HG02642 (cell line): ENCODE measurements at regions not wholly inside any gene's neighbourhood (a gene's known extent, or its start where the extent isn't known, plus 50 kb on each side); places are given as distances from the start of the nearest gene placed in this dataset.

ENCODE experiments used
- ATAC-seq: cut with Tn5 transposase; IDR thresholded peaks from one replicate; pipeline ENCODE4 v1.9.1; 2021; ENCODE audit warnings: mild to moderate bottlenecking; ENCODE audit not compliant: unreplicated experiment, poor library complexity

DNA sequence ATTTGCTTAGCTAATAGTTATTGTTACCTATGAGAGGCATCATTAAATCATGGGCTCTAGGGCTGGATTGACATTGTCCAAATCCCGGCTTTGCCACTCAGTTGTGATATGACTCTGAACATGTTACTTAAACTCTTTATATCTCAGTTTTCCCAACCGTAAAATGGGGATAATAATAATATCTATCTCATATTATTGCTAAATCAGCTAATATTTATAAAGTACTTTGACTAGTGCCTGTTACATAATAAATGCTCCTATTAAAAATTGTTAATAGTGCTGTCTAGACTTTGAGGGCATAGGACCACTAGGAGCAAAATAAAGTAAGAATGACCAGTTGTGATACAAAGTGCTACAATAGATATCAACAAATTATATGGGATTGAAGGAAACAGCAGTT, 376.3 kb upstream of the FIGN start:
- no peak for ATAC-seq

DNA sequence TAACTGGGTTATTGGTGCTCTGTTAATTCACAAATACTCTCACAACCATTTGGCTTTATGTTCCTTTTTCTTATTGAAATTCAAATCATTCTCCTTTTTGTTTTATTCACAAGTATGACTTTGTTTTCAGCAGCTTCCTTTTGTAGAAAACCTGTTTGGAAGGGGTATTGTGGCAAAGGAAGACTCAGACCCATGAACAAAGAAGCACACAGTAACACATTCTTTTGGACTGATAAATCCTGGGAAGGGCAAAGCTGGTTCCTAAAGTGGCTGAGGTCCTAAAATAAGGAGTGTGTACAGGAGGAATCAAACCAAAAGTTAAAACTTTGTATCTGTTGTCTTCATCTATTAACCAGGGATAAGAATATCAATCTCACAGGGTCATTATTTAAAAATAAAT, 374.7 kb upstream of the FIGN start:
- ATAC-seq = no peak

DNA sequence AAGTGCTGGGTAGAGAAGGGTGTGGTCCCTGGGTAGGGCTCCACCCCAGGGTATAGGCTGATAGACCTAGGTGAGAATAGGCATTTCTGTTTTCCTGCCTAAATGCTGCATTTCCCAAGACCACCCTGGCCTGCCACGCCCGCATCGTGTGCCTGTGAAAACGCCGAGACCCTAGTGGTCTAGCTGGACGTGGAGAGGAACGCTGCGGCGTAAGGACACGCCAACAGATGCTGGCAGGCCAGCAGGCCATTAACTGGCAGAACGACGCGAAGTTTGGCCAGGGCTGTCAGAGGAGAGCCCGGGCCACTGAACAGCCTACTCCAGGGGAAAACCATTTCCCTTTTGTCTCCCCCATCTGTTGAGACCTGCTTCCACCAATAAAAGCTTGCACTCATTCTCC, 373.2 kb upstream of the FIGN start:
- no peak for ATAC-seq

DNA sequence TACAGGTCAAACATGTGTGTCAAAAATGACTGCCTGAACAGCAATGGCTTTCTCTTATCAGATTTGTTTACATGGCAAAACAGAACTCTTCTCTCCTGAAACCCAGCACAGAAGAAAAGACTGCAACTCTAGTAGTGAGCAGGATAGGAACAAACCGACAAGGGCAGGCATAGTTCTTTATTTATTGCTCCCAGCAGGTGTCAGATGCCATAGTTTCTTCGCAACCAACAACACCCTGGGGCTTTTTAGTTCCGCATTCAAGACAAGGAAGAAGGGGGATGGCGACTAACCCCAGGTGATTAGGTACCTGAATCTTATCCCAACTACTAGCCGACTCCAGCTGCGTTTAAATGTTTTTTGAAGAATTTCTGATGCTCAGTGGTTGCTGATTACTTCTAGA, 367.5 kb upstream of the FIGN start:
- no peak for ATAC-seq

DNA sequence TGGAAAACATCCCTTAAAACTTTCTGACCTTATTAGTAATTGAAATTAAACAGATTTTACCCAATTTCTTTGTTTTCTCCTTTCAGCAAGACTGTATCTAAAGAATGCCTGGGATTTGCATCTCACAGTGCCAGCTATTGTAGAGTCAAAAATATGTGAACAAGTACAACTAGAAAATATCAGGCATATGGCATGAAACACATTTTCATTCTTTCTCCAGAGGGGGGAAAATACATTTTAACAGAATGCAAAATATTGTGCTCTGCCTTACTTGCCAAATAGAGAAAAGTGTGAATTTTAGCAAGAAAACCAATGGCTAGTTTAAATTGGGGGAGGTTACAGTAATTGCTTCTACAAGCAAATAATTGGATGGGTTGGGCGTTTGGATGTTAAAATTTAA, 366.6 kb upstream of the FIGN start:
- no peak for ATAC-seq

DNA sequence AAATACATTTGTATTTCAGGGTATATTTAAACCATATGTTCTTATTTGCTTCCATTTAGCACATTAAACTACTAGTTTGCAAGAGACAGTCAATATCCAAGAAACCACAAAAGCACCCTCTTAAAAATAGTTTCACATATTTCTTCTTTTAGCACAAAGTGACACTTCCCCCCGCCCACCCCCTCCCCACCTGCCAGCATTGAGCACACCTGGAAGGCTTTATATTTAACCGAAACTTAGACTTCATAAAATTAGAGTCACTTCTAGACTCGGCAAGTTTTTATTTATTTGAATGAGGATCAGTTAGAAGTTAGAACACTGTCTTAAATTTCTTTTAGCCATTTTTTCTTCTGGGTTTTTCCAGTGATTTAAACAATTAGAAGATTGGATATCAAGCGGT, 355.9 kb upstream of the FIGN start:
- no peak for ATAC-seq

DNA sequence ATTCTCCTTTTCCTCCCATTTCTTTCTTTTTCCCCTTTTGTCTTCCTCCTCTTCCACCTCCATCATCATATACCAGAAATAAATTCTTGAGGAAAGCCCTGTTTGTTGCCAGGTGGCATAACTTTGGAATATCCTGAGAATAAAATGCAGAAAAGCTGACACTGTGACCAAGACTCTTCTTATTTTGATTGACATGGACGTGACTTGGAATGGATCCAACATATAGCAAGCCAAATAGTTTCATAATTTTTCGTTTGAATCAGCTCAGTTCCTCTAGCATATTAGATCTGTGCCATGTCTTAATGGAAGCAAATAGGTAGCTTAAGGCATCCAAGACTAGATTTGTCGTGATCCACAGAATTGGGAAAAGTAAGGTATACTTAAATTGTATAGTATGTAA, 354.7 kb upstream of the FIGN start:
- ATAC-seq = no peak

DNA sequence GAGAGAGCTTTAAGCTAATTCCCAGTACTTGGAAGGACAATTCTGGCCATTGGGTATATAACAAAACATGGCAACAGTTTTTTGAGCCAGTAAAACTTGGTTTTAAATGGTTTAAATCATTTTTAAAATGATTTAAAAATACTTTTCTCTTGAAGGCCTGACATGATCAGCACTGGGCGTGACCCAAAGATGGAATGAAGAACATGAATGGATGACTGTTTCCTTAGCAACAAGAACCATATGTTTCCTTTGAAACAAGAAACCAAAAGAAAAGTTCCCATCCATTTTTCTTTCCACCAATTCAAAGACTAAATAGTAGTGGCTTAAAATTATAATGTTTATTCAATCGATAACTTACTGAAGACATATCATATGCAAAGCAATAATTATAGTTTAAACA, 348.3 kb upstream of the FIGN start:
- ATAC-seq = no peak

DNA sequence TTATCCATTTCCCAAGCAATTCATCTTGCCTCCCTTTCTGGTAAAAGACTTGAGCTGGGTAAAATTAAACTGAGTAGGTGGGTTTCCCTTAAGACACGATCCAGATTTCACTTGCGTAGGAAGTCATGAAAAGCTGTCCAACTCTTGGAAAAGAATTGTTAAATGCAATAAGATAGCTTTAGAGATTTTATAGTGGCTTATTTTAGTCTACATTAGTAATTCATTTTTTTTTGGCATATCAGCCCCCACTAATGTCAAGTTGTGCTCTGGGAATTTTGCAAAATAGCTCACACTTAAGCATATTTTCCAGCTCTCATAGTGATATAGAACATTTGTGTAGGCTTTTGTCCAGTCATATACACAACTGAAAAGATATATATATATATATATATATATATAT, 344.7 kb upstream of the FIGN start:
- no peak for ATAC-seq

DNA sequence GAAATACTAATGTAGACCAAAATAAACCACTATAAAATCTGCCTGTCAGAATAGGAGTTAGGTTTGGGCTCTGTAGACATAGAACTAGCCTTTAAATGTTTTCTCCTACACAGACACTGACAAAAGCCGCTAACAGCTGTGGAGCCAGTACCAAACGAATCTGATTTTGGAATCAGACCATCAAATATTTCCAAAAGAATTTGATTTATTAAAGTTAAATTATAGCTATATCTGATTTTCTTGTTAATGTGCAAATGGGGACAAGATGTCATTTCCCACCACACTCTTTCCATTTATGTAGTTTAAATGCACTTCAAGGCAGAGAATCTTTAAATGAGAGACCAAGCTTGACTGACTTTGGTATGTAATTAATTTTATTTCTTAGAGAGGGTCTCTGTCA, 343.4 kb upstream of the FIGN start:
- no peak for ATAC-seq

DNA sequence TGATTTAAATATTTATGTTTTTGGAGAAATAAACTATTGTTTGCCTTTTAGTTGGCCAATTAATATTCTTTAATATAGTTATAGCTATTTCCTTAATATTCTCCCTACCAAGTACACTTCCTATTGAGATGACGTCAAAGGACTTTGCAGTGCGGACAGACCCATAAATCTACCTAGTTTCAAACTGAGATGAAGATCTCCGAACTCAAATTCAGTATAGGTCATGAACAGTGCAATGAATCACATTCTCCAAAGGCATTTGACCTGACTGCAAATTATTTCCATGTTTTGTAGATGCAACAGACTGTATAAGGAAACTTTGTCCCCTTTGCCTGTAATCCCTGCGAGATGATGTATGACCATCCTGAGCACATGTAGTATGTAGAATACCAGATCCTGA, 342.6 kb upstream of the FIGN start:
- ATAC-seq = no peak

DNA sequence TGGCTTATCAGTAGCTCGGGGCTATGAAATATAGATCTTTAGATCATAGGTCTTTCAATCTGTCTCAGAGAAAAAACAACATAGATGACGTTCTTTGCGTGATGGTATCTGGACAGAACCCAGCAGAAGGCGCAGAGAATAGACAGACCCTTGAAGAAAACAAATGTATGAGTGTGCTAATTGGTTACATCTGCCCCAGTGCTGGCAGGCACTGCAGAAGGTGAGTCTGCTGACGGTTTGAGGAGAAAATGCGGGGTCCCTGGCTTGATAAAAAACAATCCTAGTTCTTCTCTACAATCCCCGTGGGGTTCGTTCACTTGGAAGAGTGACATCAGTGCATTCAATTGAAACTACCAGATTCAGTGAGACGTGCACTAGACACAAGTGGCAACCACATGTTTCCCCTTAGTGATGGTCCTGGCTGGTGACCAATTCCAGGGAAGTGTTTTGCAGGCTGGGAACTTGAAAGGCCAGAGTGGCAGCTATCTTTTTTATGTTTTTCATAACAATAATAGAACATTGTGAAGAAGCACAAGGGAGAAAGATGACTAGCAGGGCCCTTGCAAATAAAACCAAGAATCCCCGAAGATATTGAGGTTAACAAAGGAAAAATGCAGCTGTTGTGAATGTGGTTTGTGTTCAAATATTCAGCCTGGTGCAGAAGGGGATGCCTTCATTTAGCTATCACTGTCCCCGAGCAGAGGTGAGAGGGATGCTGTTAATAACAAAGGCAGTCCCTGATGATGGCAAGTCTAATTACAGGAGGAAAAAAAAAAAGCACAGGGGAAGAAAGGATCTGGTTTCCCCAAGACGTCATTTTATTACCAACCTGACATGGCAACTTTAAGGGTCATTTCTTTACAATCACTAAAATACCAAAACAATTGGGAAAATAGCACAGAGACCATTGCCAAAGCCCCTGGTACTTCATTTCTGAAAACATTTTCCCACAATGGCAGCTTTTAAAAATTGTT, 337.6 kb upstream of the FIGN start:
- no peak for ATAC-seq

DNA sequence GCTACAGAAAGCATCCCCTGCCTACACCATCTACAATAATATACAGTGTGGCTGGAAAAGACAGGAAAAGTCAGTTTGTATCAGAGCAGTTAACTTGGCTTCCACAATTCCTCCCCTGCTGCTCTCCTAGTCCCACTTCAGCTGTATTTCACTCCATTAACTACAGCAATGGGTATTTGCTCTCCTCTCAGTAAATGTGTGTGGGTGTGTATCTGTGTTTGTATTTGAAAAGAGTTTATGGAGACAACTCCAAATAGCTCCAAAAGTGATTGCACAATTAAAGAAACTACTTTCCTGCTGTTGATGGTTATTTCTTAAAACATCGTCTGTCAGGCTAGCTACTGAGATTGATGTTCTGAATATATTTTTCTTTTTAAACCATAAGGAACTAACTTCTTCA, 333.7 kb upstream of the FIGN start:
- ATAC-seq = no peak

DNA sequence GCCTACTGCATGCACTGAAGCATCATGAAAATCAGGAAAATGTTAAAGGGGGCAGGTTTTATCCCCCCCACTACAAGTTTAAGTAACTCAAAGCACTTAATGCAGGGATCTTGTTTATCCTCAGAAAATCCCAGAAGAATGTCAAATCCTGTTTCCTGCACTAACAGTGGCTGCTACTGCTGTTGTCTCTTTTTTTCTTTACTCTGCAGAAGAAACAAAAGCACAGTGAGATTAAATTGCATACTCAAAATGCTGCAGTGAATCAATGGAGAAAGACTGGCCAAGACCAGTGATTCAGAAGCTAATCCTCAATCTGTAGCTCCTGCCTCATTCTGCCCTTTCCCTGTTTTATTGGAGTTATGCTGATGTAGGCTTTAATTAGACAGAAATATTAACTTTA, 332.3 kb upstream of the FIGN start:
- ATAC-seq = no peak

DNA sequence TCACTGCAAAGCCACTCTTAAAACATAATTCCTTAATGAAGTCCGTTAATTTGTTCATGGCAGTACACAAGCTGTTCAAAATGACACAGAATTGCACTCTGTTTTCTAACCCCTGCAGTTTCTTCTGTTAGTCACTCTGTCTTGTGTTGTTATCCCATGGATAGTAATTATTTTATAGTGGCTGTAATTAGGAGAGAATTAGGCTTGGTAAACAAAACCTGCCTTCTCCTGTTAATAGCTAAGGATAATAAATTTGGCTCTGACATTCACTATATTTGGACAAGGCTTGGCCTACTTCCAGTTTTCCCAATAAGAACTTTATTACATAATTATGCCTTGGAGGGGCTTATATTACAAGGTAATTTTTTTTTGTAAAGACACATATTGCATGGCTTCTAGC, 330.3 kb upstream of the FIGN start:
- ATAC-seq = no peak

DNA sequence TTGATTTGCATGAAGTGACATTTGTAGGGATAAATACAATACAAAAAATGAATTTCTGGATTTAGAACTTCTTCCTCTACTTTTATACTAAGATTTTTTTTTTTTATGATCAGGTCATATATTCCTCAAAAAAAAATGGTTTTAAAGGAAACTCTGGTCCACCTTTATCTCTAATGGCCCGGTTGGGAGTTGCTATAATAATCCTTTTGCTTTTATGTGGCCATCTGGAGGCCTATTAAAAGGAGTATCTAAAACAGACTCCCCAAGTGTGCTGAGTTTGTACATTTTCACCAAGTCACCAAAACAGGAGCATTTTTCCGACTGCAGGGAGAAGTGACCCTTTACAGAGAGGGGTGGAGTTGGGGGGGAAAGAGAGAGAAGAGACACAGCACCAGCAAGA, 329.2 kb upstream of the FIGN start:
- no peak for ATAC-seq

DNA sequence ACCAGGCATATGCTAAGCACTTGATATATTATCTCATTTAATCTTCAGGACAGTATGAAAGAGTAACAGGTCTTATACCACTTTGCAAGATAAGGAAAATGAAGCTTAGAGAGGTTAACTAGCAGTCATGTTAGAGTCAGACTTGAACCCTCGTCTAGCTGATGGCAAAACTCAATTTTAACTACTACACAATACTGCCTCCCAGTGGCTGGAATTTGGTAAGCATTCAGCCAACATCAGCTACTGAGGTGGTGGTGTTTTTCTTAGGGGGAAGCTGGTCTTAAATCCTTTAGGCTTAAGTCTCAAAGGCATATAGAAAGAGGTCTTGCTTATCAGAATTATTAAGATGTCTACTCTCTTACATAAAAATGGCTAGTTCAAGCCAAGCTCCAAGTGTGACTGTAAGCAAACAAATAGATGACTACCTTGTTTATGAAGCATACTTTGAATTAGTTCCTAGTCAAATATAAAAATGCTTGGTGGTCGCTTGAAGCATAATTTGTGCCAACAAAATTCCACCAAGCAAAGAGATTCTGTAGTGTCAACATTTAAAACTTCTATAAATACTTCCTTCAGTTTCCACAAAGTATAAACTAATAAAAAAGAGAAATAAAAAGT, 325.4 kb upstream of the FIGN start:
- peak; percentile 75 for ATAC-seq

DNA sequence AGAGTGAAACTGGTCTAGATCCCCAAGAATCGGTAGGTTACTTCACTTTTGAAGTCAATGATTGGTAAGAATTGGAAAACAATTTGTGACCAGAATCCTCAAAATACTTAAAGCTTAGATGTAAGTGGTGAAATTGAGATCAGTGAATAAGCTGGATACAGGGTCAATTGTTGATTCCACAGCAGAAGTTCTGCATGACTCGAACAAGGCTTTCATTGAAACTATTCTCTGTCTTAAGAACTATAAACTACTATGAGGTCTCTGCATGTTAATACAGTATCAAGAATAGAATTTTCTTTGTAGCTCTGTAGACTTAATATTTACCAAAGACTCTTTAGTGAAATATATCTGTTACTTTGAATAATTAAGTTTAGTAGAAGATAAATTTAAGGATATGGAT, 324.2 kb upstream of the FIGN start:
- no peak for ATAC-seq

DNA sequence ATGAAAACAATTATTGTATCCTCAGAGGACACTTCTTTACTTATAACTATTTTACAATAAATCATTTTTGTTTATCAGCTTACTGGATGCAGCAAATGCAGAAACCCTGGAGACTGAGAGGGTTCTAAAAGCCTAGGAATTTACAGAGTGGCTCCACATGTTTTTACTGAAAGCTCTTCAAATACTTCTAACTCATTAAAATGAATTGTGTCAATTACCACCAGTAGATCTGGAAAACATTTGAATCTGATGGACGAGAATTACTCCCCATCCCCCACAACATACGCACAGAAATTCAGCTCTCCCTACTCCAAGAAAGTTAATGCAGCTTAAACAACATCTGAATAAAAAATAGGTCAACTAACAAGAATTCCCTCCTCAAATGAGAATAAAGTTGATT, 319.8 kb upstream of the FIGN start:
- no peak for ATAC-seq

DNA sequence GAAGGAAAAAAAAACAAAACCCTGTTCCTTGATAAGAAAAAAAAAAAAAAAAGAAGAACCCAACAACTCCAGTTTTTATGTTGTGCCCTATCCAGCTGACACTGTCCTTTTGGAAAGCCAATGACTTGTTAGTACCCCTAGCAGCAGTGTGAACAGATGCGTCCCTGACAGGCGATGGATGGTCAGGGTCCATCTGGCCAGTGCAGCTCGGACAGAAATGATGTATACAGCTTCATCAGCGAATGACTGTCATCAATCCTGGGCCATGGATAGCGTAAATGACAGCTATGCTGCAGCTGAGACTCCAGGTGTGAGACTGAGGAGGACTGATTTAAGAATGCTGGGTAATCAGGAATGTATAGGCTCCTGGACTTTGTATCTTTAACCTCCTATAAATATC, 318.8 kb upstream of the FIGN start:
- ATAC-seq = no peak

DNA sequence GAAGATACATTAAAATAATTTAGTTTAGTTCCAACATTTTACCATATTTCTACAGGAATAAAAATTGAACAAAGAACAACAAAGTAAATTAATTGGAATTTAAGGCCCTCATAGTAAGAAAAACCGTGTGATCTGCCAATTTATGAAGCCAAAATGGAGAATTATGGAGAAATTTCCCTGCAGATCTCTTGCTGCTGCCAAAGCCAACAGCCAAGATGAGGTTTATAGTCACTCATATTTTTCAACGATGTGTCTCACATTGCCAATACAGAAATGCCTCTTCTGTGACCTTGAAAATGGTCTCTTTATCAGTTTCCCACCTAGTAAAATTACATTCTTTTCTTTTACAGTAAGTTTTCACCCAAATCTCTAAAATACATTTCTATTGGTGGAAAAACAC, 317.2 kb upstream of the FIGN start:
- no peak for ATAC-seq

DNA sequence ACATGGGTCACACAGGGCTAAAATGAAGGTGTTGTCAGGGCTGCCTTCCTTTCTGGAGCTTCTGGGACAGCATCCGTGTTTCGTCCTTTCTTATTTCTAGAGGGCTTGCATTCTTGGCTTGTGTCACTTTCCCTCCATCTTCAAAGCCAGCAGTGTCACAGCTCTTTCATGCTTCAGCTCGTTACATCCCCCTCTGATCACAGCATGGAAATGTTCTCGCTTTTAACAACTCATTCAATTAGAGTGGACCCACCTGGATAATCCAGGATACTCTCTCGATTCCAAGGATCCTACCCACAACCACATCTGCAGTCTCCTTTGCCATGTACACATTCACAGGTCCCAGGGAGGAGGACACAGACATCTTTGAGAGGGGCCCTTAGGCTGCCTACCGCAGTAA, 316.2 kb upstream of the FIGN start:
- no peak for ATAC-seq
